Chondrocyte (in vitro differentiated cells): ENCODE measurements at regions not wholly inside any gene's neighbourhood (a gene's known extent, or its start where the extent isn't known, plus 50 kb on each side); places are given as distances from the start of the nearest gene placed in this dataset.

Experiments
- DNase-seq: peaks from one replicate; pipeline ENCODE4 v3.0.0; 2021; ENCODE audit warnings: mixed read lengths, low spot score
- H3K27ac Mint-ChIP-seq: one replicate; pipeline ENCODE4 v1.8.0; 2021; ENCODE audit warnings: mild to moderate bottlenecking, moderate library complexity, mixed read lengths; ENCODE audit not compliant: unreplicated experiment
- H3K27me3 Mint-ChIP-seq: 2 replicates; pipeline ENCODE4 v1.8.0; 2021; ENCODE audit warnings: low read depth, mixed read lengths
- H3K36me3 Mint-ChIP-seq: 2 replicates; pipeline ENCODE4 v1.8.0; 2021; ENCODE audit warnings: low read depth, mixed read lengths
- H3K4me1 Mint-ChIP-seq: 2 replicates; pipeline ENCODE4 v1.8.0; 2021; ENCODE audit warnings: low read depth, mild to moderate bottlenecking, mixed read lengths
- H3K4me3 Mint-ChIP-seq: one replicate; pipeline ENCODE4 v1.8.0; 2021; ENCODE audit warnings: mild to moderate bottlenecking, moderate library complexity, mixed read lengths; ENCODE audit not compliant: unreplicated experiment
- H3K9me3 Mint-ChIP-seq: 2 replicates; pipeline ENCODE4 v1.8.0; 2021; ENCODE audit warnings: low read depth, mixed read lengths
- CTCF ChIP-seq: fragments of 200-600 bp; sonication (generic); IDR thresholded peaks from 2 replicates; pipeline ENCODE4 v1.5.0; 2021; ENCODE audit warnings: antibody characterized with exemption, mild to moderate bottlenecking, moderate library complexity

DNA sequence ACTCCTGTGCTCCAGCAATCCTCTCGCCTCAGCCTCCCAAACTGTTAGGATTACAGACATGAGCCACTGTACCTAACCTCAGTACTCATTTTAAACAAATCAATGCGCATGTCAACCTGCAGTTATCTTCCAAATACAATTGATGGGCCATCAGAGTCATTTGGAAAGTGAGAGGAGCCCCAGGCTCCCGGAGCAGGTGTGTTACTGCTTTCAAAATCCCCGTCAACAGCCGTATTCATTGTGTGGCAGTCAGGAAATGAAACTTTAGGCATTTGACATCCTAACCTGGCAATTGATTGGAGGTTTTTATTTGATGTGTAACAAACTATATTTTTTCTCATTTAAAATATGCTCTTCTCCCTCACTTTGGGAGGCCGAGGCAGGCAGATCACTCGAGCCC, 623.6 kb upstream of the TENM3 start:
- no peak overlapping the region for H3K27ac Mint-ChIP-seq
- H3K4me1 Mint-ChIP-seq = no peaks in the 10 kb centered on the region
- DNase-seq = no peak
- H3K9me3 Mint-ChIP-seq = no peaks in the 10 kb centered on the region
- H3K27me3 Mint-ChIP-seq = no peaks in the 10 kb centered on the region
- TF ChIP-seq CTCF = no peak
- no peaks in the 10 kb centered on the region for H3K36me3 Mint-ChIP-seq
- H3K4me3 Mint-ChIP-seq = no peak overlapping the region

DNA sequence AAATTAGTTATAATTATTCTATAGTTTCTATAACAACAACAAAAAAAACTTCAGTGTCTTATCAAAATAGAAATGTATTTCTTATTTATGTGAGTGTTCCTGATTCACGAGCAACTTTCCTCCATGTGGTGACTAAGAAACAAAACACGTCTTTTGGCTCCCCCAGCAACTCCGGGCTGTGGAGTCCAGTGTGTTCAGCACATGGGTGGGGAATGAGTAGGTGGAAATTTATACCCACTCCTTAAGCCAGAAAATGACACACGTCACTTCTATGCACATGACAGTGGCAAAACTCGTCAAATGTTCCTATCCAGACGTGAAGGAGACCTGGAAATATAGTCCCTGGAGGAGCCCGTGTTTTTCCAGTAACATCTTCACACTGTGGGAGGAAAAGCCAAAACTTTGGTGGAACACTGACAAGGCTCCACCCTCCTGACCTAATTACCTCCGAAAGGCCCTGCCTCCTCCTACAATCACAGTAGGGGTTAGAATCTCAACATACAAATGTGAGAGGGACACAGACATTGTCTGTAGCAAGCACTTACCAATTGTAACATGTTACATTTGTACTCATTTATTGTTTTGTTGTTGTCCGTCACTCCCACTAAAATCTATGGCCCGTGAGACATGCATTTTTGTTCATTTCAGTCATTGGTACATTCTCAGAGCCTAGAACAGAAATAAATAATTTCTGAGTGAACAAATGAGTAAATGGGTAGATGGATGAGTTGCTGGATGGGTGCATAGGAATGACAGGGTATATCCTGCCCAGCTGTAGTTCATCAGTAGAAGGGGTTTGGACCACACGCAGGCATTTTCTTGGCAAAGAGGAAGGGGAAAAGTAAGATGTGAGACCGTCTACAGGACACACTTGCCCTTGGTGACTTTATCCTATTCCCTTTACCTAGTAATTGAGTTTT, 605.8 kb upstream of the TENM3 start:
- H3K27ac Mint-ChIP-seq = peak overlapping the region; percentile 5
- no peak for DNase-seq

DNA sequence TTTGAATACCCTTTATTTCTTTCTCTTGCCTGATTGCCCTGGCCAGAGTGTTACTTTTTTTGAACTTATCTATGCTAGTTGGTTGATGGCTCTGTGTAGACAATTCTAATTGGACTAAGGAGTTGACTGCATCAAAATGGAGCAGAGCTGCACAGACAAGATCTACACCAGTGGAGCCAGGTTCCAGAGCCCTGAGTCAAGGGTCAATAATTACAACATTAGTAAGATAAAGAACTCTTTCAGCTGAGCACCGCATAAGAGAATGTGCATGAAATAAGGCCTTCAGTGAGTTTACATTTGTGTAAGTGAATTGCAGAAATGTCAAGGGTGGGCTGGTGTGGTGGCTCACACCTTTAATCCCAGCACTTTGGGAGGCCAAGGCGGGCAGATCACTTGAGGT, 599.7 kb upstream of the TENM3 start:
- H3K36me3 Mint-ChIP-seq = no peaks in the 10 kb centered on the region
- peaks cover 7% of the 10 kb centered on the region for H3K9me3 Mint-ChIP-seq
- no peaks in the 10 kb centered on the region for H3K27me3 Mint-ChIP-seq
- TF ChIP-seq CTCF = no peak
- H3K4me3 Mint-ChIP-seq = no peak overlapping the region
- H3K4me1 Mint-ChIP-seq = peaks cover 16% of the 10 kb centered on the region
- DNase-seq = no peak
- no peak overlapping the region for H3K27ac Mint-ChIP-seq

More for the DNA sequence above, 605.8 kb upstream of the TENM3 start:
- peaks cover 8% of the 10 kb centered on the region for H3K9me3 Mint-ChIP-seq
- H3K27me3 Mint-ChIP-seq = no peaks in the 10 kb centered on the region
- no peaks in the 10 kb centered on the region for H3K36me3 Mint-ChIP-seq
- no peak overlapping the region for H3K4me3 Mint-ChIP-seq
- peaks cover 12% of the 10 kb centered on the region for H3K4me1 Mint-ChIP-seq
- no peak for TF ChIP-seq CTCF

- H3K36me3 Mint-ChIP-seq = no peaks in the 10 kb centered on the region
These were observed 597.7 kb upstream of the TENM3 start for GRCh38 chr4:181645489-181645888.

DNA sequence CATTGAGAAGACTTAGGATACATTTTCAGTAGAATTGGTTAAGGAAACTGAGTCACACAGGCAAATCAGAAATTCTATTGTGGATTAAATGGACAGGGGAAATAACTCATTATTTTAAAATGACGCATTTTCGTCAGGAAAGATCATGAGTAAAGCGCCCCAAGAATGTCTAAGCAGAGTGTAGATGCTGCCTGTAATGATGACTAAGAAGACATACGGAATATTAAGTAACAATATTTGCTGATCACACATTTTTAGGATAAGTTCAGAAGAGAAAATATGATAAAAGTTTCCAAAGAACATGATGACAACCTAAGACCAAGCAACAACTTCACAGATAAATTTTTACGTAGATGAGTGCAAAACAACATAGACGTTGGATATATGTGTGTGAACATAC, 596.3 kb upstream of the TENM3 start:
- Mint-ChIP-seq H3K27me3 (no peaks in the 10 kb centered on the region), H3K4me3 (no peak overlapping the region), H3K27ac (no peak overlapping the region), H3K36me3 (no peaks in the 10 kb centered on the region), H3K4me1 (peaks cover 28% of the 10 kb centered on the region), H3K9me3 (peaks cover 7% of the 10 kb centered on the region)
- no peak for TF ChIP-seq CTCF
- no peak for DNase-seq

More at GRCh38 chr4:181645489-181645888, 597.7 kb upstream of the TENM3 start:
- no peak for TF ChIP-seq CTCF
- no peak overlapping the region for H3K27ac Mint-ChIP-seq
- H3K9me3 Mint-ChIP-seq = peaks cover 7% of the 10 kb centered on the region
- H3K27me3 Mint-ChIP-seq = no peaks in the 10 kb centered on the region
- H3K4me3 Mint-ChIP-seq = no peak overlapping the region
- no peak for DNase-seq
- peaks cover 24% of the 10 kb centered on the region for H3K4me1 Mint-ChIP-seq
